HG02763 (cell line): ENCODE measurements at regions not wholly inside any gene's neighbourhood (a gene's known extent, or its start where the extent isn't known, plus 50 kb on each side); places are given as distances from the start of the nearest gene placed in this dataset.
"Not testable (repeated sequence)": the region's sequence is repeated elsewhere in the genome, so short reads cannot be mapped to it uniquely, and the experiment has no call there.

Source experiments
- ATAC-seq: cut with Tn5 transposase; IDR thresholded peaks from one replicate; pipeline ENCODE4 v1.9.1; 2021; ENCODE audit warnings: mild to moderate bottlenecking, moderate library complexity; ENCODE audit not compliant: unreplicated experiment

DNA sequence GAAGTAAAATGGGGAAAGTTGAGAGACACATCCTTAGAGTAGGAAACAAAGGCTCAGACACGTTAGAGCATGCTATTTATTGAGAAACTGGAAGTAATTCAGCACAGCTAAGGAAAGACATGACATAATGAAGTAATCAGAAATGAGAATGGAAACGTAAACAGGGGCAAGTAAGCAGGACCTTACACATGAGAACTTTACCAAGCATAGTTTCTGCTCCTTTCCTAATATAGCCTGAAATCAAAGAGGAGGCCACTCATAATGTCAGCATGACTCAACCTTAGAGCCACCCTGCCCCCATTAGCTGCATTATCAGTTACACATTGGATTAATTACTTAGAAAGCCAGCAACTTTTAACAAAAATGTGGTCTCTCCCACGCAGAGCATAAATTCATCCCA lies 558.3 kb upstream of the GRIA3 start:
- ATAC-seq = no peak

DNA sequence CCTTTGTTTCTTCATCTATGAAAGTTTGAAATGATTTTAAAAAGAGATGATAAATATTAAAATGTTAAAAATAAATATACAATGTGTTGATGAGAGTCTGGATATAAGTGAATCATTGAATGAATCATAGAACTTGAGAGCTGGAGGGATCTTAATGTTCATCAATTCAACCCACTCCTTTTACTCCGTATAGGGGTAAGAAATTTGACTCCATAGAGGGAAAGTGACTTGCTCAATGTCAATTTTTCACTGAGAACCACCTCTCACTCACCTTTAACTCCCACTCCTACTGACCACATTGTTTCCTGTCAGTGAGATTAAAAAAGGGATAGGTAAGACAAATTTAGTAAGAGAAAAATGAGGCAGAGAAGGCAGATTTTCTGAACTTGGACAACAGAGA lies 557.2 kb upstream of the GRIA3 start:
- no peak for ATAC-seq

DNA sequence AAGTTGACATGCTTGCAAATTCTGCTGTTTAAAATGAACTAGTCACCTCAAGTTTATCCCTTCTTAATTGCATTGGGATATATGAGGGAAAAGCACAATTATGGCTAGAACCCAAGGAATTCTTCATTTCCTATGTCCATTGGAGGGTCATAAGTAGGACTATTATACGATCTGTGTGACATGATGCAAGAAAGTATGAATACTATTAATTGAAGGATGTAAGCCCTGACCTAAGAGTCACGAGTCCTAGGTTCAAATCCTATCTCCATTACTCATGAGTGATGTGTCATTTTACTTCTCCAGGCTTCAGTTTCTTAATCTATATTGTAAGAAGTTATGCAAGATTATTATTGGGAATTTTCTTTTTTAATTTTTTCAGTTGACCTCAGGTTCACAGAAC lies 542.9 kb upstream of the GRIA3 start:
- no peak for ATAC-seq

DNA sequence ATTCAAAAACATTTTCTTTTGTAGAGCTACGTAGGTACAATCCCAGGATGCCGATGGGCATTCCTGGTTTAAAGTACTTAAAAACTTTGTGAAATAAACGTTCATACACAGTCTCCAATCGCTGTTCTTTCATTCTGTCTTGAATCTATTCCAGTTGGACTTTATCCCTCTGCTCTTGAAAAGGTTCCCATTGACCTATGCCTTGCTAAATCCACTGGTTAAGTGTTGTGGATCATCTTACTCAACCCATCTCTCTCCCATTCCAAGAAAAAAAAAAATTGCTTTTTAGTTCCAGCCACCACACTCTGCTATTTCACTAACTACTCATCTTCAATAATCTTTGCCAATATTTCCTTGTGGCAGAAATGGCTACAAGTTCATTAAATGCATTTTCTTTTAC lies 542.3 kb upstream of the GRIA3 start:
- ATAC-seq = no peak

DNA sequence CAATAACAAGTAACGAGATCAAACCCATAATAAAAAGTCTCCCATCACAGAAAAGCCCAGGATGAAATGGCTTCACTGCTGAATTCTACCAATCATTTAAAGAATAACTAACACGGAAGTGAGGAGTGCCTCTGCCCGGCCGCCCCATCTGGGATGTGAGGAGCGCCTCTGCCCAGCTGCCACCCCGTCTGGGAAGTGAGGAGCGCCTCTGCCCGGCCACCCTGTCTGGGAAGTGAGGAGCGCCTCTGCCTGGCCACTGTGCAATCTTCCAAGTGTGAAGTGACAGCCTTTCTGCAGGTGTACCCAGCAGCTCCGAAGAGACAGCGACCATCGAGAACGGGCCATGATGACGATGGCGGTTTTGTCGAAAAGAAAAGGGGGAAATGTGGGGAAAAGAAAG lies 528.8 kb upstream of the GRIA3 start:
- ATAC-seq = not testable (repeated sequence)

DNA sequence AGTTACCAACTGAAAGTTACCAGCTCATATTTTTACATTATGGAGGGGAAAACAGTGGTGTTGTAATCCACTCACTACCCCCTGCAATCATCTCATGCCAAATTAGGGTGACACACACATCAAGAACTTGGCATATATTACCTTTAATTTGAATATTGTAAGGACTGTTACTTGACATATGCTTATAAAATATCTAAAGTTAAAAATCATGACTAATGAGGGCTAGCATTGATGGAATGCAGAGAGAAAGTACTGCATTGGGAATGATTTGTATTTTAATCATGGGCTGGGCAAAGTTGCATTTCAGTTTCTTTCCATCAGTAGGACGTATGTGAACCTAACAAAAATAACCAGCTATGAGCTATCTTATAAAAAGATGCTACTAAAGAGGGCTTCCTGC lies 517.5 kb upstream of the GRIA3 start:
- no peak for ATAC-seq

DNA sequence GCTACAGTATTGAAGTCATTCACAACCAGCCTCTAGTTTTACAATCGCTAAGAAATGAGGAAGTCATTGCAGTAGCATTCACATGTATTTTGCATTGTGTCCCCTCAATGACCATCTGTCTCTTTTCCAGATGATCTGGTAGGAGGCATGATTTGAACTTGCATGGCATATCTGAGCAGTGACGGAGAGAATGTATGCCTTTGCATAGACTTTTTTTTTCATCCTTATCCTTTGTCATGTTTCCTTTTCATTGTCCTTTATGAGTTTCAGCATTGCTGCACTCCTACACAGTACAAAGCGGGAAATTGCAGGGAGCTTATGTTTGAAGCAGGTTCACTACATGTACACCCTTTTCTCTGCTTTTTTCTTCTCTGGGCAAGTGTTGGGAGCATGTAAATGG lies 516.4 kb upstream of the GRIA3 start:
- no peak for ATAC-seq

DNA sequence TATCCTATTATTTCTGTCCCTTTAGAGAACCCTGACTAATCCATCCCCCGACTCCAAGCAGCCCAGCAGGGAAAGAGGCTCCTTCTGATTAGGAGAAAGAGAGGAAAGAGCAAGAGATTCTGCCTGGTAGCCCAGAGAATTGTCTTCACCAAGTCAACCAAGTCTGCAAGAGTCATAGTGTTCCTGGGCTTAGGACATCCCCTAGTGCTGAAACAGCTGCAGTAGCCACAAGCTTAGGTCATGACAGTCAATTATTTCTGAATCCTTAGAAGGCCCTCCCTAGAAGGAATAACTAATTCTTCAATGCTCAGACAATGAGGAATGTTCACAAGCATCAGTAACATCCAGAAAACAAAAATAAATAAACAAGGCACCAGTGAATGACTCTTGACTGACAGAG lies 480.3 kb upstream of the GRIA3 start:
- ATAC-seq = no peak

DNA sequence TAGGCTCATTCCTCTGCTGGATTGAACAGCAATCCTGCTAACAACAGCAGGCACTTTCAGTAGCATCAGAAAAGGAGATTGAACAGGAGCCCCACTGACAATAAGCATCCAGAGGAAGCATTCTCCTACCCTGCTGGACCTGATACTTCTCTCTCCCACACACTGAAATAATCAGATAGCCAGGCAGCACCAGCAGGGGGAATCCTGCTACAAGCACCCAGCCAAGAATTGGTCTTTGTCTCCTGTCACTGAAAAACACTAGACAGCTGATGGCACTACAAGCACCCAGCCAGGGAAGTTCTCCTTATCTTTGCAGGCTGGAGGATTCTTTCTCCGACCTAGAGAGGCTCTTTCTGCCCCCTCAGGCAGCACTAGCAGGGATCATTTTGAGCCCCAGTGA lies 444.3 kb upstream of the GRIA3 start:
- no peak for ATAC-seq

DNA sequence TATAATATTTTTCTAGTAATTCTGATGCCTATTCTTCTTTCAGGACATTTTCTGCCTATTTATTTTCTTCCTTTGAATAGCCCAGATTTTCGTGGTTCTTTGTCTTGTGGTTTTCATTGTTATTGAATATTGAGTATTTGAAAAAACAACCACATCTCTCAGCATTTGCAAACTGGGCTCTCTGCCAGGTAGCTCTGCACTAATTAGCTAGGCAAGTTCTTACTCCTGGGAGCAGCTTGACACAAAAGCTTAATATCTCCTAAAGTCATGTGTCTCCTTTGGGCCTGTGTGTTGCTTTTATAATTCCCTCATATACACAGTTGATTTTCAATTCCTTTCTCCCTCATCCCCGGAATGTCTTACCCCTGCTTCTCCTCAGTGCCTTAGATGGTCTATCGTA lies 413.5 kb upstream of the GRIA3 start:
- no peak for ATAC-seq

DNA sequence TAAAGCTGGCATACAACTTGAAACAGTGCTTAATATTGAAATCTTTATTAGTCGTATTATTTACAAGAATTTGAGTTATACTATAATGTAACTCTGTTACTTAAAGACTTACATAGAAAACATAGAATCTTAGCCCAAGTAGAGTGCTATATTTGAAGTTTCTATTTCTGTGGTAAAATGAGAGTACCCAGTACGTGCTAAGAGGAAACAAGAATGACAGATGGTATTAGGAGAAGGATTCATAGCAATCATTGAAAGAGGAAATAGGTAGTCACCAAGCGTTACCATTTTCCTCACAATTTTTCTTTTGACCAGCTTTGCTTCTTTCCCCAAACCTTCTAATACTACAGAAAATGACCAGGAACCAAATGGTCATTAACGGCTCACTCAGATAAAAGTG lies 412.1 kb upstream of the GRIA3 start:
- ATAC-seq = no peak

DNA sequence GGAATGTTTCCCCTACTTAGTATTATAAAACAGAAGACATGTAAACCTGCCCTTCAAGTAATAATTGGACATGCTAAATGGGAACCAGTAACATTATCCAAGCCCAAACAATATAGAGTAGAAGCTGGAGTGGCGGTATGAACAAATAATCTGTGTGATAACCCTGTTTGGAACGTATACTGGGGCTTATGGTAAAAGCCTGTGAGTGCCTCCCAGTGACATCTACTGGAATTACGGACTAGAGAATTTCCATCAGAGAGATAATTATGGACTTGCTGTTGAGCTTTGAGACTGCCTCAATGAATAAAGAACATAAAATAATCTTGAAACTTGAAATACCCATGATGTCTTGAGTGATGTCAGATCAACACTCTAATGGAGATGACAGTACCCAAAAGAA lies 406.3 kb upstream of the GRIA3 start:
- no peak for ATAC-seq

DNA sequence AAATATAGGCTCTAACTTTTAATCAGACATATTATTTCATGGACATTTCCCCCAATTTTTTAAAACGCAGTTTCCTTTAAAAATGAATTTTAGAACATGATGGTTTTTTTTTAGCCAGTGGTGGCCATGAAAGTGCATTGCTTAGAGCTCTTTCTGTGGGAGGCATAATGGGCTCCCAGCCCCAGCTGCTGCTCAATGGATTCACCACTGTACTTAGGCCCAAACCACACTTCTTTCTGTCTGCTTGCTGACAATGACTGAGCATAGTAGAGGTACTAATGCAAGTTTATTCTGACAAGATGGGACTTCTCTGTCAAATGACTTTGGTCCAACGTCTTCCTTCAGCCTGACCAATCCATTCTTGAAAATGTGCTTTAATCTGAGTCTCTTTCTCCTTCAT lies 400.2 kb upstream of the GRIA3 start:
- no peak for ATAC-seq

DNA sequence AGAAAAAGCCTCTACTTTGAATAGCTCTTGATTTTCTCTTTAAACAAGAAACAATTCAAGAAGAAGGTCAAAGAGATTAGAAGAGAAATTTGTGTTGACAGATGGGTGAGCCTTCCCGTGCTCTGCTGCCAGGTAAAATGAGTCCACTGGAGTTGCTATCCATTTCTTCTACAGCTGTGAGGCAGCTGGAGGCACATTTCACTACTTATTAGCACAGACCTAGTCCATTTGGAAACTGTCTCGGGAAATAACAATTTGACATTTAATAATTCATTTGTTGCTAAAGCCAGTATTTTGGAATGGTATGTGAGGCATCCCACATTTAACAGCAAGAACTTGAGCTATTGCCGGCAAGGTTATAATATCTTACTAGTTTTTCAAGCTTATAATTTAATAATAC lies 396.8 kb upstream of the GRIA3 start:
- ATAC-seq = no peak

DNA sequence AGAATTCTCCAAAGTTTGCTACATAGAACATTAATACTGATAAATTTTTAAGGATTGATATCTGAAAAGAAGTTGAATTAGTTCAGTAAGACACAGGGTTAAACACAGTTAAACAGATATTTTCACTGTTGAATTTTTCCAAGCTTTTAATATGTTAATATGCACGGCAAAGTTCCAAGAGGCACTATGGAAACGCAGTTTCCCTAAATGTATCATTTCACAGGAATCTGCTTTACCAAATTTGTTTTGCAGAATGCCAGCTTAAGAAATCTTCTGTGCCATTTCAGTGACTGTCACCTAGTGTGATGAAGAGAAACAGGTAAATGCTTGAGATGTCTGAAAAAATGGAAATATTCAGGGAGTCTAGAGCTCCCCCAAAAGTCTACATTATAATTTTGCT lies 395.9 kb upstream of the GRIA3 start:
- no peak for ATAC-seq

DNA sequence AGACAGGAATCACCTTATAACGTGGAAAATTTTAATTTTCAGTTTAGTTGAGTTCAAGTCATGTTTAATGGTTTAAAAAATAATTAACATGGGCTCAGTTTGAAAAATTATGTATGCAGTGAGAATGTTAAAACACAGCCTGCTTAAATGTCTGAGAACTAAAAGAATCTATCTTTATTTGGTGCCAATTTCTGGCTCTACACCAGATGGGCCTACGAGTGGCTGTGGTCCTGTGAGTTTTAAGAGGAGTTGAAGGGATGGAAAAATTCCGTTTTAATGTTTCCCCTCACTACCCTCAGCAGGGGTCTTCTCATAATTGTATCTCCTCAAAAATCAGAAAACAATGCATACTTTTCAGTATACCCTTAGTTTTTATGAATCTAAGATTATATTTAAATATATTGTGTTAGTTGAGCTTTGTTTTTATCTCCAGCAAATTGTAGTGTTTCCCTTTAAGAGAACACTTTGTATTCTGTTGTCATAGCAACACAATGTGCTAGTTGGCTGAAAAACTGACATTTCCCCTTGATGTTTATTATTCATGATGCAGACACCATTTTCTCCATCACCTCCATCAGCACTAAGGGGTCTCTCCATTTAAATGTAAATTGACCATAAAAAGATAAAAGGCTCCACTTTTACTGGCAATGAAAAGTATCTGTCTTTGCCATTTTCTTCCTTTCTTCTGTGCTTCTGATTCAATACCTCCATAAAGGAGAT lies 393.5 kb upstream of the GRIA3 start:
- no peak for ATAC-seq

DNA sequence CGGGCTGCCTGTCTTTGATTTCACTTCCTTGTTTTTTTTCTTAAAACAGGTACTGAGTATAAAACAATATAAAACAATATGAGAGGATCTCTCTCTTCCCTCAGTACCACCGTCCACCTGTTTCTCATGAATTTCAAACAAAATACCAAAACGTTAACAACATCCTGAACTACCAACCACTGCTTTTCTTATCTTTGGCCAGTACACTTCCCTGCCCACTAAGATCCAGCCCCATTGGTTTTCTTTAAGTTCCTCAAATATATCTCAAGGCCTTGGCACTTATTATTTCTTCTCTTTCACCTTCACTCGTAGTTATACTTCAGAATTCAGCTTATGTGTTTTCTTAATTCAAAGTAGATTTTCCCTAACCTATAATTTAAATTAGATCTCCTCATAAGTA lies 370.2 kb upstream of the GRIA3 start:
- ATAC-seq = no peak

DNA sequence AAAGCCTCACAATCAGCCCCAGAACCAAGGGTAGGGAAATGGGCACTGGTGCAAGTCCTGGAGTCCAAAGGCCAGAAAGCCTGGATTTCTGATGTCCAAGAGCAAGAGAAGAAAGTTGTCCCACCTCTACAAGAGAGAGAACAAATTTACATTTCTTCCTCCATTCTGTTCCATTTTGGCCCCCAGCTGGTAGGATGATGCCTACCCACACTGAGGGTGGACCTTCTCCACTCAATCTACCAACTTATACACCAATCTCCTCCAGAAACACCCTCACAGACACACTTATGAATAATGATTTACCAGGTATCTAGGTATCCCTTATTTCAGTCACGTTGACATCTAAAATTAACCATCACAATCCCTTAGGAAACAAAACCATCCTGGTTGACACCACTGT lies 367.8 kb upstream of the GRIA3 start:
- no peak for ATAC-seq

DNA sequence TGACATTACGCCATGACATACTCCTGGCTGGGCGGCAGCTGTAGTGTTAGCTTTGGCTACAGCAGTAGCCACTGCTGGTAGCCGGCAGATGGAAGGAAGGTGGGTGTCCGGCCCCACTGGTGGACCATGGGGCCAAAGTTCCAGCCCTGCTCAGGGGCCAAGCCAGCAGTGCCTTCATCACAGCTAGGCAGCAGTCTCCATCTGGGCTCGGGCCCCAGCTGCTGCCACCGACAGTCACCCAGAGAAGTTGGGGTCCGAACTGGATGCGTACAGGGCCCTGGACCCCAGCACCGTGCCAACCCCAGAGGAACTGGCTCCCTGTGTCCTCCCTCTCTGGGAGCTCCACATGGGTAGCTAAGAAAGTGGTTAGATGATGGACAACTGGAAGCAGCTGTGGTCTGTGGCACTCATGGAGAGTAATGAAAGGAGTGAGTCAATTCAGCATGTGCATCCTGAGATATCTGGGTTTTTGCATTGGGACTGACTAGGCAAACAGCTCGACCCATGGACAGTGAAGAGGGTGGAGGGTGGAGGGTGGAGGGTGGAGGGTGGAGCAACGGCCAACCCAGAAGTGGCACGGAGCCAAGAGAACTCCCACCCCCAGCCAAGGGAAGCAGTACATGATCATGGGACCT lies 366.6 kb upstream of the GRIA3 start:
- ATAC-seq = no peak

DNA sequence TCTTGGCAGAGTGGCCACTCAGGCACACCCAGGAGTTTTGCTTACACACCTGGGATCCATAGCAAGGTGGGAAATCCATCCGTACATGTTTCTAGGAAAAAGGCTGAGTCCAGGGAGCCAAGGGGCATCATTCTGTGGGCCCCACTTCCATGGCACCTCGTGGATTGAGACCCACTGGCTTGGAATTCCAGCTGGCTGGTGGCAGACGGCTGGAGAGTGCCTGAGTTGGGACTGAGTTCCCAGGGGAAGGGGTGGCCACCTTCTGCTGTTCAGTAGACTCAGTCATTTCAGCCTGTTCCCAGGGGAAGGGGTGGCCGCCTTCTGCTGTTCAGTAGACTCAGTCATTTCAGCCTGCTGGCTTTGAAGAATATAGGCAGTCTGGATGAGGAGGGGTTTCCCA lies 366.0 kb upstream of the GRIA3 start:
- ATAC-seq = no peak

DNA sequence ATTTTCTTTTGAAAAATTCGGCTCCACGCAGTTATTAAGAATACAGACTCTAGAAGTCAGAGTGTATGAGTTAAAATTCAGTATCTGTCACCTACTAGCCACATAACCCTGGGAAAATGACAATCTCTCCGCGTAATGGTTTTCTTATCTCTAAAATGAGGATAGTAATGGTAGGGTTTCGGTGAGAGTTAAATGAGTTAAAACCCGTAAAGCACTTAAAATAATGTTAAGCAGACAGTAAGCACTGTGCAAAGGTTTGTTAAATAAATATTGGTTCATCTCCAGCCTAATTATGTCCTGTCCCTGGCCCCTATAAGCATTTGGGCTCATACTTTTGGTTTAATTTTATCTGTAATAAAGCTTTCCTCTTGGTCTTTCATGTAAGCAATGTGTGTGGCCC lies 350.8 kb upstream of the GRIA3 start:
- ATAC-seq = no peak

DNA sequence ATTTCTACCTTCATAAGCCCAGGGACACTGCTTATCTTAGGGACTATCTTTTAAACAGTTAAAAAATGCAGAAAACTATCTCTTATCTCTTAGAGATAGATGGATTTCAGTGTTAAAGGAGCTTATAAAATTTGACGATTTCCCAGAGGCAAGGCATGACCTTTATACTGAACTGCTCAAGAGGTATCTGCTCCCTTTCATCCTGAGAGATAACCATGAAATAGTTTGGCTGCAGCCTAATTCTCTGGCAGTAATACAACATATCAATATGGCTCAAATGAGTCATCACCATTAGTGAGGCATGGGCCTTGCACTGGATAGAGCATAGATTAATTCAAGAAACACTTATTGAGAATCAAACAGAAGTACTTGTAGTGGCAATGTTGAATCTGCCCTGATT lies 348.2 kb upstream of the GRIA3 start:
- no peak for ATAC-seq

DNA sequence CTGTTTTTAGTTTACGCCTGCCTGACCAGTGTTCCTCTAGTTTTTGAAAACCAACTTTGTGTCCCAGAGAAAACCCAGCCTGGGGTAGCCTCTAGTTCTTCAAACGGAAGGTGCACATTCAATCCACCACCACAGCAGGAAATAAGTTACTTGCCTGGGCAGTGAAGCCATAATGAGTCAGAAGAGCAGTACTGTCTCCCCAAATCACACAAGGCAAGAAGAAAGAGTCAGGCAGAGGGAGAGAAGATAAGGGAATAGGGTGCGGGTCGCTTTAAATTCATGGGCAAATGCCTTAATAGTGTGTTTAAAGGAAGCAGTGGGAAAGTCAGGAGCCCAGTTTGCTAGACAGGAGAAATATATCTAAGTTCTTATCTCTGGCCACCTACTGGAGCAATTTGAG lies 333.8 kb upstream of the GRIA3 start:
- ATAC-seq = no peak
